ENCODE measurements at regions not wholly inside any gene's neighbourhood (a gene's known extent, or its start where the extent isn't known, plus 50 kb on each side); places are given as distances from the start of the nearest gene placed in this dataset.

- FAIRE-seq = no peak
Observed at GRCh38 chr10:43012578-43012977, 64.3 kb upstream of the RET start.

GRCh38 chr10:43013065-43013464, 63.8 kb upstream of the RET start:
- no peak for FAIRE-seq

DNA sequence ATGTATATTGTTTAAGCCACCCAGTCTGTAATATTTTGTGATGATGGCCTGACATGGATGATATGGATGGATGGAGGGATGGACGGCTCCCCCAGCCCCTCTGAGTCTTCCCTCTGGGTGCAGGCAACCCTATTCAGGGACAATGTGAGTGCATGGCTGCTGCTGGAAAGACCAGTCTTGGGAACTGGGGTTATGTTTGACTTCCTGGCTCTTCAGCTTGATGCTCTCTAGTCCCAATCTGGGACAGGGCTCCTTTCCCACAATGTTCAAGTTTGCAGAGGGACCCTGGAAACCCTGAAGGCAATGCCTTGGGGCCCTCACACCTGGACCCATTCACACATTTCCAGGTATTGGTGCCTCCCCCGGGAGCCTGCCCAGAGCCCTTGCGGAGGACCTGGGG, 52.3 kb upstream of the RET start:
- no peak for FAIRE-seq

GRCh38 chr10:43024942-43025700, 51.7 kb upstream of the RET start:
- FAIRE-seq = no peak

- FAIRE-seq = no peak
Observed at GRCh38 chr10:43026039-43026973, 50.6 kb upstream of the RET start.
